Lower leg skin (tissue), 3 donors: ENCODE measurements at regions not wholly inside any gene's neighbourhood (a gene's known extent, or its start where the extent isn't known, plus 50 kb on each side); places are given as distances from the start of the nearest gene placed in this dataset.

ENCODE experiments used
- CTCF ChIP-seq, 3 donors: fragments of 450-650 bp; IDR thresholded peaks; one replicate each; pipeline ENCODE4 v1.5.1; 2016; ENCODE audit warnings: antibody characterized with exemption in 3 of 3, mild to moderate bottlenecking in 3 of 3, moderate library complexity in 2 of 3
- POLR2A ChIP-seq, 2 donors: fragments of 450-650 bp; IDR thresholded peaks; one replicate each; pipeline ENCODE4 v1.6.1; 2016 to 2017; ENCODE audit warnings: antibody characterized with exemption in 2 of 2, mild to moderate bottlenecking in 1 of 2, moderate library complexity in 1 of 2

GRCh38 chr13:47306991-47307390, 410.1 kb upstream of the HTR2A start:
- TF ChIP-seq POLR2A (IDR thresholded peaks at IDR 0.05), result no peak
- TF ChIP-seq CTCF (IDR thresholded peaks at IDR 0.05), result no peak
